CD4-positive, alpha-beta T cell treated with Interleukin-4 for 4 hours (primary cell): ENCODE measurements at regions not wholly inside any gene's neighbourhood (a gene's known extent, or its start where the extent isn't known, plus 50 kb on each side); places are given as distances from the start of the nearest gene placed in this dataset.
A peak's percentile ranks its signal among the peaks of the same experiment; 100 is the strongest.

Experiments
- DNase-seq: peaks from one replicate; pipeline ENCODE4 v3.0.0-alpha.2; 2020

DNA sequence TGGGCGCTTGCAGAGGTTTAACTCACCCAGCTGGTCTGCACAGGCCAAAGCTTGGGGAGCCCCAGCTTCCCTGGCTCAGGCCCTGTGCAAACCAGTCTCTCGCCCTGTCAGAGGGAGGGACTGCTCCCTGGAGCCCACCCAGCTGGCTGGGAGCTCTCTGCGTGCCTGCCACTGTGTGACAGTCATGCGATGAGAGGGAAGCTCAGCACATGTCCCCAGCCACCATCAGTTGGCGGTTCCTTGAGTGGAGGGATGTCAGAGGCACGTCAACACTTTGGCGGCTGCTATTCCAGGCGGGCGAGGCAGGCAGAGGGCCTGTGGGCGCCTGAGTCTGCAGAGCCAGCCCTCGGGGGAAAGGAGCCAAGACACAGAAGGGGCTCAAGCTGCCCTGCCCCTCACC, 324.6 kb downstream of the UACA start:
- no peak for DNase-seq

- DNase-seq: no peak
Measured at GRCh38 chr15:70437882-70438451, 325.4 kb downstream of the UACA start.

GRCh38 chr15:70437089-70437488, 326.3 kb downstream of the UACA start:
- DNase-seq: no peak

GRCh38 chr15:70436428-70436827, 326.9 kb downstream of the UACA start:
- no peak for DNase-seq

- DNase-seq: no peak
Measured at GRCh38 chr15:70435872-70436271, 327.5 kb downstream of the UACA start.

GRCh38 chr15:70435369-70435768, 328.0 kb downstream of the UACA start:
- DNase-seq: no peak

GRCh38 chr15:70433586-70434324, 329.6 kb downstream of the UACA start:
- no peak for DNase-seq

DNA sequence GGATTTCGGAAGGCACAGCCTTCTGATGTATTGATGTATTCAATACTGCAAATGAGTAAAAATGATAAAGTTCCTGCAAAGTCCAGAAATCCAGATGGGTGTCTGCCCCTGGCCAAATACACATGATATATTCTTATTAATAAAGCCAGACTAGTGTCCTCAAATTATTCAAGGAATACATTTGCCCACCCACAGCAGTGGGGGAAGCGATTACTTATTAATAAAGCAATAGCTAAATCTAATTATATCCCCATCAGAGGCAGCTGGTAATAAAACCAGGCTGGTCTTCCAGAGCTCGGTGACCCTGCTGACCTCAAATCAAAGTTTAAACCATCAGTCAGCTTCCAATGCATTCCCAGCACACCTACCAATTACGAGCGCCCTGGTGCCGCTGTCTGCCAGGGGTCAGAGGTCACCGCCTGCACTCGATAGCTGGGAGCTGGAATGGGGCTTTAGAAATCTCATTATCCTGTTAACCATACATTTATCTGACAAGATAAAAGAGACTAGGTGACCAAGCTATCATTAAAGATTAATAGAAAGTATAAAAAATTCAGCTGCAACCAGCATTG, 330.3 kb downstream of the UACA start:
- DNase-seq: no peak

GRCh38 chr15:70431854-70432253, 331.5 kb downstream of the UACA start:
- no peak for DNase-seq

GRCh38 chr15:70430069-70430468, 332.4 kb upstream of the TLE3 start:
- DNase-seq: no peak

DNA sequence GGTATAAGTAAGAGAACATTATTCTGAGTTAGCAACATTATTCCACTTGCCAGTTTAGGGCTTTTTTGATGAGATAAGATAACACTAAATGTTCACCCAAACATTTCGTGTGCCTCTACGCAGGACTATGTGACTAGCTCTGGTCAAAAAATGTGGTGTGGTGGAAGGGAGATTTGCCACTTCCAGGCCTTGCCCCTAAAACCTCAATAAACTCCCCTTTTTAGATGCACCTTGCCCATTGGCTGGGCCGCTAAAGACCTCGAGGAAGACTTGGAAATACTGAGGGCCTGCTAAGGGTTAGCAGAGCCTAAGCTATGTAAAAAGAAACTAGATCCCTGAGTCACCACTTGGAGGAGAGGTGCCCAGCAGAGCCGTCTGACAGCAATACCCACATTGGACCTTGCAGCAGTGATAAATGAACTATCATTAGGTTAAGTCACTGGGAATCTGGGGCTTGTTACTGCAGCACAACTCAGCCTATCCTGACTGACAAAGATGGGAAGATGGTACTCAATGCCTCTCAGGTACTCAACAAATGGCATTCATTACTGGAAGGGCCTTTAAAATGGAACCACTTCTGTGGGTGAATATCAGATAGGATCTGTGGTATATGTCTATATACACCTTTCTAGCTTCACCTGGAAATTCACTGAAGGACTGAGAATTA, 331.5 kb upstream of the TLE3 start:
- no peak for DNase-seq

DNA sequence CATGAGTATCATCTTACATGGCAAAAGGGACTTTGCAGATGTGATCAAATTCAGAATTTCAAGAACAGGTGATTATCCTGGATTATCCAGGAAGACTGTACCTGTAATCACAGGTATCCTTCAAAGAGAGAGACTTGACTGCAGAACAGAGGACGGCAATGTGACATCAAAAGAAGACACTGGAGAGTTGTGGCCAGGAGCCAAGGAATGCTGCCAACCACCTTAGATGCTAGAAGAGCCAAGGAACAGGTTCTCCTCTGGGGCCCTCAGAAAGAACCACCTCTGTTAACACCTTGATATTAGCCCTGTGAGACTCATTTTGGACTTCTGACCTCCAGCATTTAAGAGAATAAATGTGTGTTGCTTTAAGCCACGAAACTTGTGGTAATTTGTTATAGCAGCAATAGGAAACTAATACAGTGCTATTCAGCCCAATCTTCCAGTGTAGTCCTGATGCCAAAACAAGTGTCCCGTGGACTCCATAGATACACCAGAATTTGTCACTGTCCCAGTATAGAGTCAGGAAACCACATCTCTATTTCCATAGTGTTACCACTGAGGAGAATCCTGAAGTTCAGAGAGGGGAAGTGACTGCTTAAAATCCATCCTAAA, 330.6 kb upstream of the TLE3 start:
- no peak for DNase-seq

- DNase-seq: no peak
Measured at GRCh38 chr15:70427167-70428120, 329.7 kb upstream of the TLE3 start.

GRCh38 chr15:70426096-70426821, 328.5 kb upstream of the TLE3 start:
- no peak for DNase-seq

GRCh38 chr15:70424937-70425411, 327.3 kb upstream of the TLE3 start:
- DNase-seq: peak; percentile 7

- DNase-seq: no peak
Measured at GRCh38 chr15:70423267-70423666, 325.6 kb upstream of the TLE3 start.

DNA sequence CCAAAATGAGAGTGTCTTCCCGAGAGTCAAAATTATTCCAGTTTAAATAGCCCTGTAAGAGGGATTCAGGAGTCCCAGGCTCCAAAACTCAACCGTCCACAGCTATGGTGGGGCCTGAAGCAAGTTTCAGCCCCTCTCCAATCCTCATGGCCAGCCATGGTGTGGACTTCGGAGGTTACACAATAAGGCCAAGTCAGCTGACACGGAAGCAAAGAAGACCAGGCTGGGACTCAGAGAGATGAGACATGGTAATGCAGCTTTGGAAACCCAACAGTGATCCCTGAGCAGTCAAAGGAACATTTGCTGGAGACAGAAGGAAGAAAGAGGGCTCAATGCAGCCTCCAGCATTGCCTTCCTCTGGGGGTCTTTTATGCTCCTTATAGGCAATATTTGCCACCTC, 324.6 kb upstream of the TLE3 start:
- DNase-seq: no peak

DNA sequence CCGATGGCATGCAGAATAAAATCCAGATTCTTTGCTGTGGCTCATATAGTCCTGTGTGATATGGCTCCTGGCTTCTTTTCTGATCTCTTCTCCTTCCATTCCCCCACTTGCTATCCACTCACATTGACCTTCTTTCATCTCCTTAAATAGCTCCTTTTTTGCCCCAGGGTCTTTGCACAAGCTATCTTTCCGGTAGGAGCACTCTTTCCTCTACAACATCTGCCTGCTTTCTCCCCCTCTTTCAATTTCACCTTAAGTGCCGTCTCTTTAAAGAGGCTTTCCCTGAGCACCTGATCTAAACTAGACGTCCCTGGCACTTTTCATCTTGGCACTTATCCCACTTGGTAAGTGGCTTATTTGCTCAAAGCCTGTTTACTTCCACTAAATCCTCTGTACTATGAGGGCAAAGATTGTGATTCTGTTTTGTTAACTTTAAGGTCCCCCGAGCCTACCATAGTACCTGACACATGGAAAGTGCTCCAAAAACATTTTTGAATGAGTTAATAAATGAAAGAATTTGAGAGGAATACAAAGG, 323.3 kb upstream of the TLE3 start:
- DNase-seq: no peak

- no peak for DNase-seq
Measured at GRCh38 chr15:70420086-70420947, 322.6 kb upstream of the TLE3 start.

DNA sequence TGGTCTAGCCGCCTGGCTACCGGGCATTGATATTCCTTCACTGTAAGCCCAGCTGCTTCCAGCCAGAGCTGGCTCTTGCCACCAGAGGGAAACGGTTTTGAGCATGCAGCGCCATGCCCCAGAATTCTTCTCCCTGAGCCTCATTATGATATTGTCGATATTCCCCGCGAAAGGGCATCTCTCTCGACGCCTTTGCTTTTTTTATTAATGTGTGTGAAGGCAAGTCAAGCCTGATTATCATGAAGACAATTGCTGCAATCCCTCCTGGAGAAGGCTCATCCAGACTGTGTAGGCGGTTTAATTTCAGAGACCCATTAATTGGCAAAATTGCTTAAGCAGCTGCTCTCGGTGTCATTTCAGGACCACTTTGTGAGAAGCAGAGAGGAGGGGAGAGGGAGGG, 321.2 kb upstream of the TLE3 start:
- DNase-seq: no peak
